ENCODE measurements at regions not wholly inside any gene's neighbourhood (a gene's known extent, or its start where the extent isn't known, plus 50 kb on each side); places are given as distances from the start of the nearest gene placed in this dataset.

DNA sequence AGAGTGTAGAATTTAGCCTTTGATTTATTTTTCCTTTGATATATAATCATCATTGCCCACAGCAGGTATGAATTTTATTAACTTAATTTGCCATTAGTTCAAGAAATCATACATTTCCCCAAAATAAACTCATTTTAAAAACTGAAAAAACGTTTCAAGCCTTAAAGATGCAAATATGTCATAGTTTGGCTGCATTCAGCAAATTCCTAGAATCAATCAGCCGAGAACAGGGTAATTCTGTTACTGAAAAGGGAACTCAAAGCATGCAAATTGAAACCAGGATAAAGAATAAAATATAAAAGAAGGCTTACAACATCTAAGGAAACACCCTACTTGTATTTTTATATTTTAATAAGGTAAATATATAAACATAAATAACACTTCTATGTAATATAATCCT, 233.8 kb upstream of the PRKCQ start:
- TF ChIP-seq, protein P1, sequence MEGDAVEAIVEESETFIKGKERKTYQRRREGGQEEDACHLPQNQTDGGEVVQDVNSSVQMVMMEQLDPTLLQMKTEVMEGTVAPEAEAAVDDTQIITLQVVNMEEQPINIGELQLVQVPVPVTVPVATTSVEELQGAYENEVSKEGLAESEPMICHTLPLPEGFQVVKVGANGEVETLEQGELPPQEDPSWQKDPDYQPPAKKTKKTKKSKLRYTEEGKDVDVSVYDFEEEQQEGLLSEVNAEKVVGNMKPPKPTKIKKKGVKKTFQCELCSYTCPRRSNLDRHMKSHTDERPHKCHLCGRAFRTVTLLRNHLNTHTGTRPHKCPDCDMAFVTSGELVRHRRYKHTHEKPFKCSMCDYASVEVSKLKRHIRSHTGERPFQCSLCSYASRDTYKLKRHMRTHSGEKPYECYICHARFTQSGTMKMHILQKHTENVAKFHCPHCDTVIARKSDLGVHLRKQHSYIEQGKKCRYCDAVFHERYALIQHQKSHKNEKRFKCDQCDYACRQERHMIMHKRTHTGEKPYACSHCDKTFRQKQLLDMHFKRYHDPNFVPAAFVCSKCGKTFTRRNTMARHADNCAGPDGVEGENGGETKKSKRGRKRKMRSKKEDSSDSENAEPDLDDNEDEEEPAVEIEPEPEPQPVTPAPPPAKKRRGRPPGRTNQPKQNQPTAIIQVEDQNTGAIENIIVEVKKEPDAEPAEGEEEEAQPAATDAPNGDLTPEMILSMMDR (IDR thresholded peaks at IDR 0.05): no peak
- no peak for TF ChIP-seq EP300 (IDR thresholded peaks at IDR 0.05; ENCODE audit: low read depth)
- TF ChIP-seq POLR2A (IDR thresholded peaks at IDR 0.05): no peak
- intact Hi-C loops (cut with DNase I; ENCODE audit: low total_unique reads): no loop called here
- 39 to 43% methylated on average over 2 of the region's 2 CpGs for WGBS, 2 donors (ENCODE audit: low coverage in 1 of 2)
- Histone ChIP-seq H3K4me1 (no peaks in the 10 kb centered on the region), H3K36me3 (no peaks in the 10 kb centered on the region), H3K27me3 (no peaks in the 10 kb centered on the region), H3K9me3 (no peaks in the 10 kb centered on the region), H3K4me3 (no peak overlapping the region), H3K27ac (no peak overlapping the region)
- DNase-seq: no peak
- in situ Hi-C loops (cut with MboI; ENCODE audit: low pct_ligation_motif_present in 1 of 4, low pct_unique_long_range_greater_than_20kb in 1 of 4, low sequenced_read_pairs in 3 of 4): no loop called here

DNA sequence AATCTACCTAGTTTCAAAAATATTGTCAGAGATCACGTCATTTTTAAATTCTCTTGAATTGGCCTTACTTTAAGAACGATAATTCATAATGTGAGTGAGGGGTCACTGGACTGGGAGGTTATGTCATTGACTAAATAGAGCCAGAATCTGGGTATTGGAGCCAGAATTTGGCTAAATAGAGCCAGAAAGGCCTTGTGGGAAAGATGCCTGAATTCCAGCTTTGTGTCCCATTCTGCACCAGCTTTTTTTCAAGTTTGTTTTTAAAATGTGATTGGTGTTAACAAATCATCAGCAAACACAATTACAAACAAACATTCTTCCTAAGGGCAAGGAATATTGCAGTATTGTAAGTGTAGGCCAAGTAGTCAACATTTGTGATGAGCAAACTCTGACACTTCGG, 233.2 kb upstream of the PRKCQ start:
- no peak overlapping the region for H3K4me3 ChIP-seq
- H3K27me3 ChIP-seq: no peaks in the 10 kb centered on the region
- no peaks in the 10 kb centered on the region for H3K9me3 ChIP-seq
- no peak for DNase-seq
- whole genome bisulfite sequencing, 2 donors (ENCODE audit: low coverage in 1 of 2): 56 to 71% methylated on average over 3 of the region's 3 CpGs
- intact Hi-C loops (cut with DNase I; ENCODE audit: low total_unique reads): no loop called here
- TF ChIP-seq EP300 (IDR thresholded peaks at IDR 0.05; ENCODE audit: low read depth) (no peak), POLR2A (IDR thresholded peaks at IDR 0.05) (no peak), POLR2AphosphoS5 (IDR thresholded peaks at IDR 0.05) (no peak)
- TF ChIP-seq, protein P1 (IDR thresholded peaks at IDR 0.05): no peak
- H3K27ac ChIP-seq: no peak overlapping the region
- no peaks in the 10 kb centered on the region for H3K4me1 ChIP-seq
- in situ Hi-C loops (cut with MboI; ENCODE audit: low pct_ligation_motif_present in 1 of 4, low pct_unique_long_range_greater_than_20kb in 1 of 4, low sequenced_read_pairs in 3 of 4): no loop called here
- H3K36me3 ChIP-seq: no peaks in the 10 kb centered on the region

DNA sequence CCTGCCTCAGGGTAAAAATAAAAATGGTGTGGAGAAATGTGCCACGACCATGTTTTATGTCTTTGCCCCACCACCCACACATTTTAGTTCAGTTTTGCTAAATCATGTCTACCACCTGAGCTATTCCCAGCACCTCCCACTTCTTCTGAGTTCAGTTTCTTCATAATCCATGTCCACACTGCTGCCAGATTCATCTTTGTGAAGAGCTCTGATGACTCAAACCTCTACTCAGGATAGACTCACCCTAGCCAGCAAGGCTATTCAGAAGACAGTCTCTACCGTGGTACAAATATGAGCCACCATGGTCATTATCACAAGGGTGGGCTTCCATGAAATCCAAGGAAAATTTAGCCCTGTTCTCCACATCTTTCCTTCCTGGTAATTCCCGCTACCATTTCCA, 231.1 kb upstream of the PRKCQ start:
- DNase-seq: no peak
- no peak overlapping the region for H3K27ac ChIP-seq
- no peak overlapping the region for H3K4me3 ChIP-seq
- H3K9me3 ChIP-seq: no peaks in the 10 kb centered on the region
- WGBS, 2 donors (ENCODE audit: low coverage in 1 of 2): 43 to 61% methylated on average over 2 to 3 of the region's 3 CpGs
- no peaks in the 10 kb centered on the region for H3K36me3 ChIP-seq
- H3K4me1 ChIP-seq: no peaks in the 10 kb centered on the region
- in situ Hi-C loops (cut with MboI; ENCODE audit: low pct_ligation_motif_present in 1 of 4, low pct_unique_long_range_greater_than_20kb in 1 of 4, low sequenced_read_pairs in 3 of 4) (no loop called here), intact Hi-C loops (cut with DNase I; ENCODE audit: low total_unique reads) (no loop called here)
- no peak for TF ChIP-seq POLR2AphosphoS5 (IDR thresholded peaks at IDR 0.05)
- TF ChIP-seq EP300 (IDR thresholded peaks at IDR 0.05; ENCODE audit: low read depth): no peak
- no peak for TF ChIP-seq POLR2A (IDR thresholded peaks at IDR 0.05)
- TF ChIP-seq, protein P1 (IDR thresholded peaks at IDR 0.05): no peak
- H3K27me3 ChIP-seq: no peaks in the 10 kb centered on the region

DNA sequence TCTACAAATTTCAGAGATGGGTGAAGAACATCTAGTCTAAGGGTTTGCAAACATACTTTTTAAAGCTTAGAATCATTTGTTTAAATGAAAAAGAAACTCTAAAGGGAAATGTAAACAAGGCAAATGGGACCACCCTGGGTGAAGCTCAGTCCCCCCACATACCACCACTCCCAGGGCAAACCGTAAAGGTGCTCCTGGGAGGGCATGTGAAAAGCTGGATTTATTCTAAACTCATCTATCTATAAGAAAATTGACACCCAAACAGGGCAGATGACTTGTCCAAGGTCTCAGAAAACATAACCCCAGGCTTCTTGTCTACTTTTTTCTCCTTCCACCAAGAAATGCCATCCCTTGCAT, 223.3 kb upstream of the PRKCQ start:
- in situ Hi-C loops (cut with MboI; ENCODE audit: low pct_ligation_motif_present in 1 of 4, low pct_unique_long_range_greater_than_20kb in 1 of 4, low sequenced_read_pairs in 3 of 4): no loop called here
- no peaks in the 10 kb centered on the region for H3K4me1 ChIP-seq
- 85 to 100% methylated on average over 1 of the region's 1 CpG for WGBS, 2 donors (ENCODE audit: low coverage in 1 of 2)

More for the DNA sequence above, 223.3 kb upstream of the PRKCQ start:
- no peak overlapping the region for H3K27ac ChIP-seq
- H3K36me3 ChIP-seq: no peaks in the 10 kb centered on the region
- no peaks in the 10 kb centered on the region for H3K9me3 ChIP-seq
- H3K27me3 ChIP-seq: no peaks in the 10 kb centered on the region
- intact Hi-C loops (cut with DNase I; ENCODE audit: low total_unique reads): no loop called here
- DNase-seq: no peak
- H3K4me3 ChIP-seq: no peak overlapping the region
- no peak for TF ChIP-seq POLR2A (IDR thresholded peaks at IDR 0.05)
- TF ChIP-seq POLR2AphosphoS5 (IDR thresholded peaks at IDR 0.05): no peak
- TF ChIP-seq EP300 (IDR thresholded peaks at IDR 0.05; ENCODE audit: low read depth): no peak
- TF ChIP-seq, protein P1 (IDR thresholded peaks at IDR 0.05): no peak

Measured in transverse colon (tissue), 4 donors.